MM.1S (cell line): ENCODE measurements at regions not wholly inside any gene's neighbourhood (a gene's known extent, or its start where the extent isn't known, plus 50 kb on each side); places are given as distances from the start of the nearest gene placed in this dataset.

Source experiments
- CTCF ChIP-seq: fragments of 300-600 bp; sonication (generic); IDR thresholded peaks from 2 replicates; pipeline ENCODE4 v1.5.1; 2016; ENCODE audit warnings: antibody characterized with exemption, low read length, mixed read lengths
- EZH2 ChIP-seq: fragments of 300-600 bp; sonication (generic); optimal IDR thresholded peaks from 2 replicates; pipeline ENCODE3; 2017; ENCODE audit warnings: low read depth, mild to moderate bottlenecking, antibody characterized with exemption, low read length, mixed read lengths

GRCh38 chr10:4199196-4199595 is 414.2 kb upstream of the KLF6 start:
- TF ChIP-seq CTCF (no peak), EZH2 (no peak)
